K562 (cell line): ENCODE measurements at regions not wholly inside any gene's neighbourhood (a gene's known extent, or its start where the extent isn't known, plus 50 kb on each side); places are given as distances from the start of the nearest gene placed in this dataset.

ENCODE experiments used
- ATAC-seq: fragments of 200-7000 bp; cut with Tn5 transposase; 3 replicates; pipeline ENCODE4 v1.9.1; 2020; ENCODE audit warnings: moderate library complexity
- BruUV-seq: library from RNA; stranded (reverse); fragments of 400-500 nt; replicated peaks from 2 replicates; lab custom pipeline; 2021; lab: Mats Ljungman, UMichigan
- CTCF ChIA-PET: fragments of 300-600 bp; formaldehyde crosslinking; extraction: SDS; loops from one replicate; lab custom pipeline; 2021; ENCODE audit warnings: low intra/inter-chr PET ratio; lab: Yijun Ruan, JAX
- POLR2A ChIA-PET: fragments of 300-600, 350-650 bp; sonication (Branson Sonifier 250); formaldehyde crosslinking; extraction: SDS; loops from one replicate; lab custom pipeline; 2021; ENCODE audit warnings: antibody characterized with exemption, inconsistent platforms; lab: Yijun Ruan, JAX
- DNase-seq, 4 experiments: peaks; one replicate each; pipeline versions ENCODE4 v3.0.0 to v3.0.0-alpha.2; 2011 to 2018; ENCODE audit warnings: low spot score in 3 of 4, mixed read lengths in 3 of 4; ENCODE audit errors: extremely low read depth in 1 of 4
- FAIRE-seq: peaks from 2 replicates; lab custom pipeline; 2011; peaks lifted over from hg19 to GRCh38; lab: Jason Lieb, UNC
- H2AFZ ChIP-seq: 2 replicates; pipeline ENCODE4 v1.6.0; 2011; ENCODE audit warnings: low read depth, low read length, control low read depth, inconsistent platforms
- H3K27ac ChIP-seq: fragments of 200-600 bp; 3 replicates; pipeline ENCODE4 v1.8.0; 2011; ENCODE audit warnings: low read depth, mild to moderate bottlenecking, control low read depth, inconsistent platforms, low read length, moderate library complexity, mixed read lengths; ENCODE audit errors: extremely low read depth
- H3K27me3 ChIP-seq, 2 experiments: fragments of 300-600 bp in 1 of 2; 2 replicates in 1 of 2; 3 replicates in 1 of 2; pipeline versions ENCODE4 v1.6.0 to v1.8.0; 2011; ENCODE audit warnings: inconsistent platforms in 2 of 2, low read length in 2 of 2, mild to moderate bottlenecking in 1 of 2, mixed read lengths in 1 of 2, moderate library complexity in 1 of 2; ENCODE audit not compliant: control insufficient read depth in 2 of 2, insufficient read depth in 2 of 2
- H3K36me3 ChIP-seq: fragments of 300-600 bp; 3 replicates; pipeline ENCODE4 v1.8.0; 2011; ENCODE audit warnings: mild to moderate bottlenecking, low read length, inconsistent platforms; ENCODE audit not compliant: control insufficient read depth, insufficient read depth
- H3K4me1 ChIP-seq, 2 experiments: fragments of 200-600 bp in 1 of 2; replicated peaks in 1 of 2; 2 replicates in 1 of 2; 3 replicates in 1 of 2; pipeline versions ENCODE4 v1.5.1 to v1.8.0; 2011; ENCODE audit warnings: inconsistent platforms in 2 of 2, low read length in 2 of 2, mild to moderate bottlenecking in 1 of 2, mixed read lengths in 1 of 2, moderate library complexity in 1 of 2; ENCODE audit not compliant: control insufficient read depth in 2 of 2, insufficient read depth in 2 of 2
- H3K4me2 ChIP-seq: 2 replicates; pipeline ENCODE4 v1.6.1; 2011; ENCODE audit warnings: low read length, control low read depth, inconsistent platforms, mixed read lengths; ENCODE audit not compliant: insufficient read depth
- H3K4me3 ChIP-seq: fragments of 200-600 bp; sonication (generic), shearing (Covaris generic); 2 replicates; pipeline ENCODE4 v1.5.1; 2016; ENCODE audit warnings: control low read depth, inconsistent platforms
- H3K79me2 ChIP-seq: fragments of 200-600 bp; 3 replicates; pipeline ENCODE4 v1.8.0; 2011; ENCODE audit warnings: low read length, inconsistent platforms; ENCODE audit not compliant: control insufficient read depth, insufficient read depth
- H3K9ac ChIP-seq, 2 experiments: 2 replicates each; pipeline versions ENCODE4 v1.6.0 to v1.6.1; 2011; ENCODE audit warnings: low read depth in 2 of 2, low read length in 2 of 2, control low read depth in 1 of 2, inconsistent platforms in 1 of 2, mild to moderate bottlenecking in 1 of 2, mixed read lengths in 1 of 2; ENCODE audit not compliant: insufficient read depth in 1 of 2
- H3K9me1 ChIP-seq: one replicate; pipeline ENCODE4 v1.6.0; 2011; ENCODE audit warnings: inconsistent platforms, mild to moderate bottlenecking, low read length, moderate library complexity; ENCODE audit not compliant: control insufficient read depth, insufficient read depth
- H3K9me3 ChIP-seq: replicated peaks from 2 replicates; pipeline ENCODE4 v1.5.1; 2011; ENCODE audit warnings: low read depth, low read length, inconsistent platforms; ENCODE audit not compliant: control insufficient read depth, insufficient read depth
- H4K20me1 ChIP-seq: replicated peaks from 2 replicates; pipeline ENCODE4 v1.6.1; 2011; ENCODE audit warnings: low read length, inconsistent platforms, mixed read lengths; ENCODE audit not compliant: control insufficient read depth, insufficient read depth
- BACH1 ChIP-seq: fragments of 200-800 bp; sonication (Bioruptor generic); IDR thresholded peaks from 2 replicates; pipeline ENCODE4 v1.6.1; 2016; ENCODE audit warnings: missing genetic modification characterization, missing compliant biosample characterization
- E2F8 ChIP-seq: fragments of 450-650 bp; IDR thresholded peaks from 2 replicates; pipeline ENCODE4 v1.7.1; 2018; ENCODE audit warnings: mild to moderate bottlenecking, low read depth; ENCODE audit not compliant: partially characterized antibody
- ELK1 ChIP-seq: sonication (generic); formaldehyde crosslinking; IDR thresholded peaks from 2 replicates; pipeline ENCODE4 v1.8.1; 2022; ENCODE audit warnings: missing genetic modification reagents
- L3MBTL2 ChIP-seq: fragments of 450-650 bp; IDR thresholded peaks from 2 replicates; pipeline ENCODE4 v1.6.1; 2016; ENCODE audit warnings: mild to moderate bottlenecking, moderate library complexity
- LEF1 ChIP-seq: fragments of 450-650 bp; IDR thresholded peaks from 2 replicates; pipeline ENCODE4 v1.6.1; 2016; ENCODE audit warnings: mild to moderate bottlenecking
- NONO ChIP-seq, 2 experiments: fragments of 200-400 bp in 1 of 2; fragments of 450-650 bp in 1 of 2; formaldehyde crosslinking in 1 of 2; IDR thresholded peaks; 2 replicates each; pipeline ENCODE4 v1.6.1; 2017; ENCODE audit warnings: low read depth in 2 of 2, mild to moderate bottlenecking in 2 of 2, moderate library complexity in 2 of 2, low read length in 1 of 2
- RAD21 ChIP-seq, 2 experiments: fragments of 250-450 bp in 1 of 2; fragments of 450-650 bp in 1 of 2; sonication (Bioruptor Pico) in 1 of 2; formaldehyde crosslinking in 1 of 2; IDR thresholded peaks in 1 of 2; conservative IDR thresholded peaks in 1 of 2; 2 replicates each; pipeline versions ENCODE4 v1.4.0 to v1.8.0; 2020 to 2022; ENCODE audit warnings: mild to moderate bottlenecking in 2 of 2, moderate library complexity in 1 of 2
- SMC3 ChIP-seq: conservative IDR thresholded peaks from 2 replicates; pipeline ENCODE4 v1.6.1; 2011; ENCODE audit warnings: low read depth, low read length, improper control_type of control experiment; ENCODE audit not compliant: insufficient read depth
- TAF9B ChIP-seq: fragments of 450-650 bp; IDR thresholded peaks from 2 replicates; pipeline ENCODE4 v1.6.1; 2018; ENCODE audit warnings: mild to moderate bottlenecking; ENCODE audit not compliant: partially characterized antibody
- TBP ChIP-seq: optimal IDR thresholded peaks from 2 replicates; pipeline ENCODE3; 2011; ENCODE audit warnings: low read depth, low read length, improper control_type of control experiment
- TCFL5 ChIP-seq: fragments of 250-450 bp; sonication (Bioruptor Pico); conservative IDR thresholded peaks from 2 replicates; pipeline ENCODE4 v1.6.1; 2021; ENCODE audit warnings: mild to moderate bottlenecking, moderate library complexity, matching md5 sums
- ZBTB33 ChIP-seq: sonication (generic); formaldehyde crosslinking; IDR thresholded peaks from 2 replicates; pipeline ENCODE4 v1.8.1; 2023; ENCODE audit warnings: mild to moderate bottlenecking, missing genetic modification reagents
- ZFP1 ChIP-seq: fragments of 450-650 bp; formaldehyde crosslinking; IDR thresholded peaks from 2 replicates; pipeline ENCODE4 v1.4.0; 2020; ENCODE audit warnings: mild to moderate bottlenecking, mixed read lengths
- ZNF197 ChIP-seq: fragments of 200-800 bp; sonication (Bioruptor generic); IDR thresholded peaks from 2 replicates; pipeline ENCODE4 v1.6.1; 2016; ENCODE audit warnings: low read depth, missing genetic modification characterization, missing compliant biosample characterization
- ZNF23 ChIP-seq: fragments of 250-450 bp; sonication (Bioruptor Pico); IDR thresholded peaks from 2 replicates; pipeline ENCODE4 v1.4.0; 2020; ENCODE audit warnings: mild to moderate bottlenecking
- ZNF277 ChIP-seq: fragments of 250-450 bp; sonication (Bioruptor Pico); IDR thresholded peaks from 2 replicates; pipeline ENCODE4 v1.8.0; 2022; ENCODE audit warnings: inconsistent platforms, mild to moderate bottlenecking, moderate library complexity, borderline replicate concordance
- ZNF282 ChIP-seq: sonication (generic); formaldehyde crosslinking; IDR thresholded peaks from 2 replicates; pipeline ENCODE4 v1.8.1; 2023; ENCODE audit warnings: missing genetic modification reagents
- WGBS: fragments of 100-300 bp; shearing (Covaris generic); methylation state at CpG from one replicate; pipeline ENCODE4 v1.1.6; 2016; ENCODE audit warnings: low coverage, mixed read lengths; ENCODE audit not compliant: insufficient coverage; ENCODE audit errors: missing lambda C conversion rate; 5-methylcytosine and 5-hydroxymethylcytosine counted together
- in situ Hi-C: fragments of 300-500 bp; cut with MboI; formaldehyde crosslinking; loops from 4 replicates; pipeline ENCODE4 v1.15.0; 2018; ENCODE audit warnings: inconsistent platforms, mixed read lengths
- intact Hi-C: fragments of 100-400 bp; cut with micrococcal nuclease; formaldehyde crosslinking; loops from 2 replicates; pipeline ENCODE4 v1.14.2; 2022

- H3K27ac ChIP-seq = no peak overlapping the region
- no peak for FAIRE-seq
- TF ChIP-seq ELK1 = no peak
- no peak for TF ChIP-seq TBP
- TF ChIP-seq NONO (IDR thresholded peaks at IDR 0.05; ENCODE audit: low read depth in 2 of 2, low read length in 1 of 2) = no peak
- no peak for TF ChIP-seq LEF1
- TF ChIP-seq ZBTB33 (CRISPR knock-in tag) = no peak
- TF ChIP-seq TAF9B = no peak
- no peak for TF ChIP-seq SMC3
- TF ChIP-seq E2F8 = no peak
- TF ChIP-seq L3MBTL2 = no peak
- no peak for TF ChIP-seq RAD21 (CRISPR knock-in tag; conservative IDR thresholded peaks at IDR 0.05 in 1 of 2, IDR thresholded peaks at IDR 0.05 in 1 of 2)
- TF ChIP-seq ZFP1 (CRISPR knock-in tag) = no peak
- no peak for TF ChIP-seq ZNF277 (CRISPR knock-in tag)
- TF ChIP-seq ZNF23 = no peak
- no peak for TF ChIP-seq ZNF197 (CRISPR knock-in tag)
- no peak for TF ChIP-seq TCFL5 (CRISPR knock-in tag)
- no peak for TF ChIP-seq ZNF282 (CRISPR knock-in tag)
- TF ChIP-seq BACH1 (tag) = no peak
- TF ChIP-seq, all 486 proteins: peak for 0
- ChIA-PET CTCF (no interaction called here), POLR2A (no interaction called here)
- Histone ChIP-seq H3K9me1 (no peaks in the 10 kb centered on the region), H3K4me3 (no peak overlapping the region), H3K79me2 (no peaks in the 10 kb centered on the region), H3K36me3 (no peaks in the 10 kb centered on the region), H4K20me1 (no peaks in the 10 kb centered on the region), H3K9me3 (no peaks in the 10 kb centered on the region), H2AFZ (no peak overlapping the region), H3K4me2 (no peak overlapping the region), H3K9ac (no peak overlapping the region), H3K27me3 (no peaks in the 10 kb centered on the region), H3K4me1 (no peaks in the 10 kb centered on the region)
- DNase-seq (no peak), ATAC-seq (no peak)
- in situ Hi-C loops = no loop called here
- 0% methylated on average over 1 of the region's 1 CpG for WGBS
- no TSS peak for BruUV-seq
- intact Hi-C loops = no loop called here
These were observed 469.0 kb downstream of the TMEM182 start for GRCh38 chr2:103230796-103231195.
